Panc1 (cell line): ENCODE measurements at regions not wholly inside any gene's neighbourhood (a gene's known extent, or its start where the extent isn't known, plus 50 kb on each side); places are given as distances from the start of the nearest gene placed in this dataset.
"Not testable (repeated sequence)": the region's sequence is repeated elsewhere in the genome, so short reads cannot be mapped to it uniquely, and the experiment has no call there.

ENCODE experiments used
- CTCF ChIP-seq: fragments of 450-650 bp; IDR thresholded peaks from 2 replicates; pipeline ENCODE4 v1.5.1; 2017; ENCODE audit warnings: mild to moderate bottlenecking
- POLR2AphosphoS5 ChIP-seq: IDR thresholded peaks from 2 replicates; pipeline ENCODE4 v1.6.1; 2012; ENCODE audit warnings: mild to moderate bottlenecking, low read depth, low read length, moderate library complexity
- SIN3A ChIP-seq: IDR thresholded peaks from 2 replicates; pipeline ENCODE4 v1.6.1; 2012; ENCODE audit warnings: low read depth, mild to moderate bottlenecking, low read length, moderate library complexity, borderline replicate concordance; ENCODE audit not compliant: insufficient read depth
- TF ChIP-seq, protein P1 (sequence below), 2 experiments: IDR thresholded peaks; 2 replicates each; pipeline ENCODE4 v1.6.1; 2011 to 2012; ENCODE audit warnings: low read depth in 2 of 2, control low read depth in 1 of 2, low read length in 1 of 2, mild to moderate bottlenecking in 1 of 2, moderate library complexity in 1 of 2; ENCODE audit not compliant: insufficient read depth in 1 of 2

GRCh38 chr11:70600911-70601415 lies 202.6 kb downstream of the CTTN start:
- TF ChIP-seq, protein P1, sequence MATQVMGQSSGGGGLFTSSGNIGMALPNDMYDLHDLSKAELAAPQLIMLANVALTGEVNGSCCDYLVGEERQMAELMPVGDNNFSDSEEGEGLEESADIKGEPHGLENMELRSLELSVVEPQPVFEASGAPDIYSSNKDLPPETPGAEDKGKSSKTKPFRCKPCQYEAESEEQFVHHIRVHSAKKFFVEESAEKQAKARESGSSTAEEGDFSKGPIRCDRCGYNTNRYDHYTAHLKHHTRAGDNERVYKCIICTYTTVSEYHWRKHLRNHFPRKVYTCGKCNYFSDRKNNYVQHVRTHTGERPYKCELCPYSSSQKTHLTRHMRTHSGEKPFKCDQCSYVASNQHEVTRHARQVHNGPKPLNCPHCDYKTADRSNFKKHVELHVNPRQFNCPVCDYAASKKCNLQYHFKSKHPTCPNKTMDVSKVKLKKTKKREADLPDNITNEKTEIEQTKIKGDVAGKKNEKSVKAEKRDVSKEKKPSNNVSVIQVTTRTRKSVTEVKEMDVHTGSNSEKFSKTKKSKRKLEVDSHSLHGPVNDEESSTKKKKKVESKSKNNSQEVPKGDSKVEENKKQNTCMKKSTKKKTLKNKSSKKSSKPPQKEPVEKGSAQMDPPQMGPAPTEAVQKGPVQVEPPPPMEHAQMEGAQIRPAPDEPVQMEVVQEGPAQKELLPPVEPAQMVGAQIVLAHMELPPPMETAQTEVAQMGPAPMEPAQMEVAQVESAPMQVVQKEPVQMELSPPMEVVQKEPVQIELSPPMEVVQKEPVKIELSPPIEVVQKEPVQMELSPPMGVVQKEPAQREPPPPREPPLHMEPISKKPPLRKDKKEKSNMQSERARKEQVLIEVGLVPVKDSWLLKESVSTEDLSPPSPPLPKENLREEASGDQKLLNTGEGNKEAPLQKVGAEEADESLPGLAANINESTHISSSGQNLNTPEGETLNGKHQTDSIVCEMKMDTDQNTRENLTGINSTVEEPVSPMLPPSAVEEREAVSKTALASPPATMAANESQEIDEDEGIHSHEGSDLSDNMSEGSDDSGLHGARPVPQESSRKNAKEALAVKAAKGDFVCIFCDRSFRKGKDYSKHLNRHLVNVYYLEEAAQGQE (IDR thresholded peaks at IDR 0.05; ENCODE audit: insufficient read depth in 1 of 2, low read depth in 2 of 2, low read length in 1 of 2), result not testable (repeated sequence)
- not testable (repeated sequence) for TF ChIP-seq CTCF, SIN3A, POLR2AphosphoS5
